ENCODE measurements at regions not wholly inside any gene's neighbourhood (a gene's known extent, or its start where the extent isn't known, plus 50 kb on each side); places are given as distances from the start of the nearest gene placed in this dataset.

- no peak overlapping the region for H3K27ac ChIP-seq (ENCODE audit: extremely low read length, insufficient read depth, low read length)
- no peak overlapping the region for H2AFZ ChIP-seq (ENCODE audit: low read length)
- no peaks in the 10 kb centered on the region for H4K20me1 ChIP-seq (ENCODE audit: insufficient read depth, low read length)
- no peak overlapping the region for H3K9ac ChIP-seq (ENCODE audit: insufficient read depth, low read depth, low read length)
- ChIA-PET CTCF (ENCODE audit: low intra/inter-chr PET ratio, low total read pairs) (no interaction called here), POLR2A (no interaction called here)
- H3K4me3 ChIP-seq (replicated peaks in 1 of 3; ENCODE audit: insufficient read depth in 1 of 3, low read depth in 2 of 3, low read length in 3 of 3) = no peak overlapping the region
- 0% methylated on average over 1 of the region's 1 CpG for WGBS (ENCODE audit: low lambda C conversion rate)
- in situ Hi-C loops (cut with HindIII; ENCODE audit: extremely low pct_ligation_motif_present, low pct_unique_long_range_greater_than_20kb) (no loop called here), intact Hi-C loops (cut with micrococcal nuclease; ENCODE audit: unreplicated experiment) (no loop called here)
- TF ChIP-seq AKAP8 (CRISPR knock-in tag; IDR thresholded peaks at IDR 0.05) (no peak), MBD4 (IDR thresholded peaks at IDR 0.05; ENCODE audit: borderline replicate concordance, low read length) (no peak)
- no peak overlapping the region for H3K4me2 ChIP-seq (ENCODE audit: low read depth, low read length)
- ATAC-seq = no peak
- no peaks in the 10 kb centered on the region for H3K4me1 ChIP-seq (ENCODE audit: insufficient read depth, low read length)
- no peaks in the 10 kb centered on the region for H3K27me3 ChIP-seq (ENCODE audit: control insufficient read depth in 1 of 2, insufficient read depth in 2 of 2, low read length in 2 of 2)
- no TSS peak for BruUV-seq (replicated peaks)
- no peaks in the 10 kb centered on the region for H3K9me3 ChIP-seq (ENCODE audit: low read length)
- no peaks in the 10 kb centered on the region for H3K36me3 ChIP-seq (replicated peaks in 1 of 2; ENCODE audit: control insufficient read depth in 1 of 2, insufficient read depth in 2 of 2, low read length in 2 of 2)
- FAIRE-seq = no peak
- no peak for DNase-seq (ENCODE audit: low spot score)
- H3K79me2 ChIP-seq (ENCODE audit: insufficient read depth, low read length) = no peaks in the 10 kb centered on the region
Measured at GRCh38 chr4:126512979-126513378, 1119.8 kb upstream of the INTU start.

- no peak for DNase-seq (ENCODE audit: low spot score)
- Histone ChIP-seq H3K27ac (ENCODE audit: extremely low read length, insufficient read depth, low read length) (no peak overlapping the region), H3K9me3 (ENCODE audit: low read length) (no peaks in the 10 kb centered on the region), H3K36me3 (replicated peaks in 1 of 2; ENCODE audit: control insufficient read depth in 1 of 2, insufficient read depth in 2 of 2, low read length in 2 of 2) (no peaks in the 10 kb centered on the region), H3K27me3 (ENCODE audit: control insufficient read depth in 1 of 2, insufficient read depth in 2 of 2, low read length in 2 of 2) (no peaks in the 10 kb centered on the region), H3K4me3 (replicated peaks in 1 of 3; ENCODE audit: insufficient read depth in 1 of 3, low read depth in 2 of 3, low read length in 3 of 3) (no peak overlapping the region), H4K20me1 (ENCODE audit: insufficient read depth, low read length) (no peaks in the 10 kb centered on the region), H3K4me1 (ENCODE audit: insufficient read depth, low read length) (no peaks in the 10 kb centered on the region), H2AFZ (ENCODE audit: low read length) (no peak overlapping the region), H3K79me2 (ENCODE audit: insufficient read depth, low read length) (no peaks in the 10 kb centered on the region), H3K4me2 (ENCODE audit: low read depth, low read length) (no peak overlapping the region), H3K9ac (ENCODE audit: insufficient read depth, low read depth, low read length) (no peak overlapping the region)
- intact Hi-C loops (cut with micrococcal nuclease; ENCODE audit: unreplicated experiment) (no loop called here), in situ Hi-C loops (cut with HindIII; ENCODE audit: extremely low pct_ligation_motif_present, low pct_unique_long_range_greater_than_20kb) (no loop called here)
- FAIRE-seq = no peak
- BruUV-seq (replicated peaks) = no TSS peak
- POLR2A ChIA-PET = no interaction called here
- TF ChIP-seq ZC3H4 (CRISPR knock-in tag; IDR thresholded peaks at IDR 0.05; ENCODE audit: borderline replicate concordance) (no peak), IKZF4 (CRISPR knock-in tag; IDR thresholded peaks at IDR 0.05; ENCODE audit: borderline replicate concordance, low read depth, not compliant biosample characterization) (no peak), ZNF562 (CRISPR knock-in tag; IDR thresholded peaks at IDR 0.05; ENCODE audit: borderline replicate concordance) (no peak), SP4 (CRISPR knock-in tag; IDR thresholded peaks at IDR 0.05) (no peak), NBN (conservative IDR thresholded peaks at IDR 0.05) (no peak)
- ATAC-seq = no peak
- CTCF ChIA-PET (ENCODE audit: low intra/inter-chr PET ratio, low total read pairs) = no interaction called here
Measured at GRCh38 chr4:126513596-126513995, 1119.2 kb upstream of the INTU start.
